Germinal center (tissue), 1 donor: ENCODE measurements at regions not wholly inside any gene's neighbourhood (a gene's known extent, or its start where the extent isn't known, plus 50 kb on each side); places are given as distances from the start of the nearest gene placed in this dataset.
A peak's percentile ranks its signal among the peaks of the same experiment; 100 is the strongest.
"Not testable (repeated sequence)": the region's sequence is repeated elsewhere in the genome, so short reads cannot be mapped to it uniquely, and the experiment has no call there.

ENCODE experiments used
- DNase-seq: peaks from one replicate; pipeline ENCODE4 v3.0.0; 2012; ENCODE audit warnings: mixed read lengths, low spot score

GRCh38 chr3:125916376-125916978, 52.5 kb upstream of the ROPN1B start:
- DNase-seq = peak; percentile 88

GRCh38 chr3:125917020-125917549, 51.9 kb upstream of the ROPN1B start:
- DNase-seq = peak; percentile 46

- DNase-seq = not testable (repeated sequence)
These were observed 51.0 kb upstream of the ROPN1B start for GRCh38 chr3:125918024-125918423.

DNA sequence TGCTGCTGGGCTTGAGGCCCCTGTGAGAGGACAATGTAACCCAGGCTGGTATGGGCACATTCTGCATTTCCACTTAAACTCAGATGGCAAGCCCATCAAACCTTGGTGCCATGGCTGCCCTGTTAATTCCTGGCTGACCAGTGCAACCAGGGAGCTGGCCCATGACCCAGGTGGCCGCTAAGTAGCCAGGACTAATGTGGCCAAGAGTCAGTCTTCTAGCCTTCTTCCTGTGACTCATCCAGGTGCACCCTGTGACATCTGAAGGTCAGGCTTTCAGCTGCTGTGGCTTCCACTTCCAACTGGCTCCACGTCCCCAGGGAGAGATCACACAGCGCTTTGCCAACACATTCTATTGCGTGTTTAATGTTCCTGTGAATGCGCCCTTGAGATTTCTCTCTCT, 50.5 kb upstream of the ROPN1B start:
- DNase-seq = not testable (repeated sequence)

- not testable (repeated sequence) for DNase-seq
These were observed 50.1 kb upstream of the ROPN1B start for GRCh38 chr3:125918866-125919265.
